PC-3 (cell line): ENCODE measurements at regions not wholly inside any gene's neighbourhood (a gene's known extent, or its start where the extent isn't known, plus 50 kb on each side); places are given as distances from the start of the nearest gene placed in this dataset.

ENCODE experiments used
- EZH2 ChIP-seq: fragments of 300-600 bp; sonication (generic); IDR thresholded peaks from one replicate; pipeline ENCODE4 v1.6.1; 2017; ENCODE audit warnings: antibody characterized with exemption, mild to moderate bottlenecking, low read length; ENCODE audit not compliant: unreplicated experiment
- EZH2phosphoT487 ChIP-seq: fragments of 300-600 bp; sonication (generic); IDR thresholded peaks from 2 replicates; pipeline ENCODE4 v1.6.1; 2018; ENCODE audit warnings: mild to moderate bottlenecking, antibody characterized with exemption, low read length, borderline replicate concordance
- TF ChIP-seq, protein P1 (sequence below): fragments of 300-600 bp; sonication (generic); conservative IDR thresholded peaks from 2 replicates; pipeline ENCODE4 v1.5.1; 2017; ENCODE audit warnings: antibody characterized with exemption, low read depth, mild to moderate bottlenecking, low read length

DNA sequence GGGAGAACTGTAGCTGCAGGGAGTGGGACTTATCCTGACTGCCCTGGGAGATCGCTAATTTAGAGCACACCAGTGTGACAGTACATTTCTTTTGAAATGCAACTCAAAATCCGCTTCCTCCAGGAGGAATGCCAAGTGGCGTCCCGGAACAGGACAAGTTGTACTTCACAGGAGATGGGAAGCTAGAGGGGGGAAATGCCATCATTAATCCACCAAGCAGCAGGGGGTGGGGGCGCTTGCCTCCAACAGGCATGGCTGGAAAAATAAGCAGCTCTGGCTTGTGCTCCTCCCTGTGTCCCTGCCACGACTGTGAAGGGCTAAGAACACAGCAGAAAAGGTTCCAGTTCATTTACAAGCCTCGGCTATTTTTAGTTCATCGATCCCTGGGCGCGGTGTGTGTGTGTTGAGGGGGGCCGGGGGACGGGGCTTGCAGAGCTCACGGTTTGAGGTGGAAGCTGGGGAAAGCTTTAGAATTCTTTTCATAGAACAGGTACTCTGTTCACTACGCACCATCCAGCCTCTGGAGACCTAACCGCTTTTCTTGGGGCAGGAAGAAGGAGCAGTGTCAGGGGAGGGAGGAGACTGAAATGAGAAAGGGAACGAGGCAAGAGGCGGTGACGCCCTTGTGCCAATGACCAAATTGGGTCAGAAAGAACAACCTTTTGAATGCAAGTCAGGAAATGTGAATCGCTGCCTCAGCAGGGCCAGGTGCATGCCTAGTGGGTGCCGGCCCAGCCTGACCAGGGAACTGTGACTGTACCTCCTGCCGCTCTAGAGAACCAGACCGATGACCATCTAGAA is 51.8 kb upstream of the DGKG start:
- TF ChIP-seq, protein P1, sequence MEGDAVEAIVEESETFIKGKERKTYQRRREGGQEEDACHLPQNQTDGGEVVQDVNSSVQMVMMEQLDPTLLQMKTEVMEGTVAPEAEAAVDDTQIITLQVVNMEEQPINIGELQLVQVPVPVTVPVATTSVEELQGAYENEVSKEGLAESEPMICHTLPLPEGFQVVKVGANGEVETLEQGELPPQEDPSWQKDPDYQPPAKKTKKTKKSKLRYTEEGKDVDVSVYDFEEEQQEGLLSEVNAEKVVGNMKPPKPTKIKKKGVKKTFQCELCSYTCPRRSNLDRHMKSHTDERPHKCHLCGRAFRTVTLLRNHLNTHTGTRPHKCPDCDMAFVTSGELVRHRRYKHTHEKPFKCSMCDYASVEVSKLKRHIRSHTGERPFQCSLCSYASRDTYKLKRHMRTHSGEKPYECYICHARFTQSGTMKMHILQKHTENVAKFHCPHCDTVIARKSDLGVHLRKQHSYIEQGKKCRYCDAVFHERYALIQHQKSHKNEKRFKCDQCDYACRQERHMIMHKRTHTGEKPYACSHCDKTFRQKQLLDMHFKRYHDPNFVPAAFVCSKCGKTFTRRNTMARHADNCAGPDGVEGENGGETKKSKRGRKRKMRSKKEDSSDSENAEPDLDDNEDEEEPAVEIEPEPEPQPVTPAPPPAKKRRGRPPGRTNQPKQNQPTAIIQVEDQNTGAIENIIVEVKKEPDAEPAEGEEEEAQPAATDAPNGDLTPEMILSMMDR = no peak
- no peak for TF ChIP-seq EZH2
- no peak for TF ChIP-seq EZH2phosphoT487
